ENCODE measurements at regions not wholly inside any gene's neighbourhood (a gene's known extent, or its start where the extent isn't known, plus 50 kb on each side); places are given as distances from the start of the nearest gene placed in this dataset.
A peak's percentile ranks its signal among the peaks of the same experiment; 100 is the strongest.

GRCh38 chr4:156710365-156711192 is 261.0 kb downstream of the PDGFC start:
- peaks cover under 1% of the 10 kb centered on the region for H3K4me1 Mint-ChIP-seq
- H3K27me3 Mint-ChIP-seq (ENCODE audit: low read depth), result no peaks in the 10 kb centered on the region
- TF ChIP-seq CTCF (IDR thresholded peaks at IDR 0.05; ENCODE audit: unreplicated experiment in 3 of 3), result no peak
- H3K27ac Mint-ChIP-seq, result no peak overlapping the region
- H3K36me3 Mint-ChIP-seq (ENCODE audit: low read depth), result no peaks in the 10 kb centered on the region
- no peak overlapping the region for H3K4me3 Mint-ChIP-seq
- H3K9me3 Mint-ChIP-seq, result no peaks in the 10 kb centered on the region

- Mint-ChIP-seq H3K36me3 (ENCODE audit: low read depth) (no peaks in the 10 kb centered on the region), H3K27me3 (ENCODE audit: low read depth) (no peaks in the 10 kb centered on the region), H3K4me3 (no peak overlapping the region), H3K27ac (peak overlapping the region in 2 of 3 experiments; percentile 22 to 46), H3K9me3 (no peaks in the 10 kb centered on the region), H3K4me1 (peaks cover 11% of the 10 kb centered on the region)
- TF ChIP-seq CTCF (IDR thresholded peaks at IDR 0.05; ENCODE audit: unreplicated experiment in 3 of 3), result no peak
Measured at GRCh38 chr4:156705311-156705710, 266.3 kb downstream of the PDGFC start.

- H3K4me3 Mint-ChIP-seq, result no peak overlapping the region
- peak overlapping the region in 1 of 3 experiments; percentile 5 for H3K27ac Mint-ChIP-seq
- H3K9me3 Mint-ChIP-seq, result no peaks in the 10 kb centered on the region
- no peak for TF ChIP-seq CTCF (IDR thresholded peaks at IDR 0.05; ENCODE audit: unreplicated experiment in 3 of 3)
- H3K27me3 Mint-ChIP-seq (ENCODE audit: low read depth), result peaks cover 5% of the 10 kb centered on the region
- H3K36me3 Mint-ChIP-seq (ENCODE audit: low read depth), result no peaks in the 10 kb centered on the region
- peaks cover 41% of the 10 kb centered on the region for H3K4me1 Mint-ChIP-seq
Measured at GRCh38 chr4:156695163-156695562, 276.4 kb downstream of the PDGFC start.

GRCh38 chr4:156694413-156694812 is 277.2 kb downstream of the PDGFC start:
- H3K27ac Mint-ChIP-seq, result peak overlapping the region in 2 of 3 experiments; percentile 18 to 84
- peaks cover 5% of the 10 kb centered on the region for H3K27me3 Mint-ChIP-seq (ENCODE audit: low read depth)
- H3K4me1 Mint-ChIP-seq, result peaks cover 41% of the 10 kb centered on the region
- no peaks in the 10 kb centered on the region for H3K36me3 Mint-ChIP-seq (ENCODE audit: low read depth)
- H3K9me3 Mint-ChIP-seq, result no peaks in the 10 kb centered on the region
- H3K4me3 Mint-ChIP-seq, result no peak overlapping the region
- no peak for TF ChIP-seq CTCF (IDR thresholded peaks at IDR 0.05; ENCODE audit: unreplicated experiment in 3 of 3)

- peaks cover 47% of the 10 kb centered on the region for H3K4me1 Mint-ChIP-seq
- no peaks in the 10 kb centered on the region for H3K36me3 Mint-ChIP-seq (ENCODE audit: low read depth)
- no peak for TF ChIP-seq CTCF (IDR thresholded peaks at IDR 0.05; ENCODE audit: unreplicated experiment in 3 of 3)
- no peaks in the 10 kb centered on the region for H3K9me3 Mint-ChIP-seq
- H3K4me3 Mint-ChIP-seq, result no peak overlapping the region
- peak overlapping the region in 2 of 3 experiments; percentile 73 to 84 for H3K27ac Mint-ChIP-seq
- H3K27me3 Mint-ChIP-seq (ENCODE audit: low read depth), result peaks cover 5% of the 10 kb centered on the region
Measured at GRCh38 chr4:156693557-156693956, 278.0 kb downstream of the PDGFC start.

- H3K27ac Mint-ChIP-seq, result peak overlapping the region in 2 of 3 experiments; percentile 38 to 89
- no peaks in the 10 kb centered on the region for H3K36me3 Mint-ChIP-seq (ENCODE audit: low read depth)
- no peaks in the 10 kb centered on the region for H3K9me3 Mint-ChIP-seq
- TF ChIP-seq CTCF (IDR thresholded peaks at IDR 0.05; ENCODE audit: unreplicated experiment in 3 of 3), result no peak
- peak overlapping the region in 1 of 3 experiments; percentile 42 for H3K4me3 Mint-ChIP-seq
- peaks cover 5% of the 10 kb centered on the region for H3K27me3 Mint-ChIP-seq (ENCODE audit: low read depth)
- peaks cover 53% of the 10 kb centered on the region for H3K4me1 Mint-ChIP-seq
Measured at GRCh38 chr4:156692016-156692415, 279.6 kb downstream of the PDGFC start.

Data from nephron (organoid).